CD14-positive monocyte (primary cell): ENCODE measurements at regions not wholly inside any gene's neighbourhood (a gene's known extent, or its start where the extent isn't known, plus 50 kb on each side); places are given as distances from the start of the nearest gene placed in this dataset.

Experiments
- DNase-seq, 3 donors: peaks; one replicate each; pipeline ENCODE4 v3.0.0-alpha.2; 2011 to 2022
- H2AFZ ChIP-seq: 2 replicates; pipeline ENCODE4 v1.6.0; 2012; ENCODE audit warnings: mild to moderate bottlenecking, low read depth, low read length, inconsistent platforms; ENCODE audit not compliant: insufficient read depth, poor library complexity, severe bottlenecking
- H3K27ac ChIP-seq, 2 donors: 1 replicate in 1 of 2; 2 replicates in 1 of 2; pipeline ENCODE4 v1.5.1; 2012 to 2013; ENCODE audit warnings: low read length in 2 of 2, control low read depth in 1 of 2, inconsistent platforms in 1 of 2, low read depth in 1 of 2, mild to moderate bottlenecking in 1 of 2
- H3K27me3 ChIP-seq, 2 donors: one replicate each; pipeline versions ENCODE4 v1.6.0 to v1.6.1; 2011 to 2013; ENCODE audit warnings: low read length in 2 of 2; ENCODE audit not compliant: control insufficient read depth in 2 of 2, insufficient read depth in 2 of 2
- H3K36me3 ChIP-seq, 2 donors: replicated peaks in 1 of 2; 1 replicate in 1 of 2; 2 replicates in 1 of 2; pipeline versions ENCODE4 v1.5.1 to v1.6.1; 2012 to 2013; ENCODE audit warnings: low read length in 2 of 2, control low read depth in 1 of 2, inconsistent platforms in 1 of 2, mild to moderate bottlenecking in 1 of 2; ENCODE audit not compliant: insufficient read depth in 2 of 2, control insufficient read depth in 1 of 2
- H3K4me1 ChIP-seq, 2 donors: 1 replicate in 1 of 2; 2 replicates in 1 of 2; pipeline versions ENCODE4 v1.5.1 to v1.6.1; 2012 to 2013; ENCODE audit warnings: low read length in 2 of 2, control low read depth in 1 of 2, inconsistent platforms in 1 of 2, mild to moderate bottlenecking in 1 of 2, moderate library complexity in 1 of 2; ENCODE audit not compliant: insufficient read depth in 2 of 2, control insufficient read depth in 1 of 2
- H3K4me2 ChIP-seq: replicated peaks from 2 replicates; pipeline ENCODE3; 2012; ENCODE audit warnings: low read length, moderate library complexity, mild to moderate bottlenecking; ENCODE audit not compliant: poor library complexity, severe bottlenecking; ENCODE audit errors: extremely low read depth
- H3K4me3 ChIP-seq, 3 experiments: fragments of 200-600 bp in 1 of 3; sonication (generic) in 1 of 3; replicated peaks in 1 of 3; 1 replicate in 2 of 3; 2 replicates in 1 of 3; pipeline ENCODE4 v1.5.1; 2011 to 2013; ENCODE audit warnings: low read length in 3 of 3, mild to moderate bottlenecking in 3 of 3, control low read depth in 2 of 3, low read depth in 2 of 3, inconsistent platforms in 1 of 3, moderate library complexity in 1 of 3
- H3K79me2 ChIP-seq: 2 replicates; pipeline ENCODE4 v1.6.0; 2012; ENCODE audit warnings: mild to moderate bottlenecking, control low read depth, inconsistent platforms, low read length, moderate library complexity; ENCODE audit not compliant: insufficient read depth
- H3K9ac ChIP-seq: 2 replicates; pipeline ENCODE4 v1.6.0; 2017; ENCODE audit warnings: low read length, mild to moderate bottlenecking; ENCODE audit not compliant: insufficient read depth, poor library complexity, severe bottlenecking
- H3K9me3 ChIP-seq, 2 donors: replicated peaks in 1 of 2; 1 replicate in 1 of 2; 2 replicates in 1 of 2; pipeline versions ENCODE4 v1.5.1 to v1.6.1; 2012 to 2013; ENCODE audit warnings: low read length in 2 of 2, control low read depth in 1 of 2; ENCODE audit not compliant: control insufficient read depth in 1 of 2, insufficient read depth in 1 of 2
- H4K20me1 ChIP-seq: 2 replicates; pipeline ENCODE4 v1.6.0; 2012; ENCODE audit warnings: mild to moderate bottlenecking, low read length, control low read depth, moderate library complexity; ENCODE audit not compliant: insufficient read depth
- H3K27ac Mint-ChIP-seq, 7 donors: one replicate each; pipeline ENCODE4 v1.8.0; 2020; ENCODE audit warnings: mild to moderate bottlenecking in 7 of 7, mixed read lengths in 7 of 7, moderate library complexity in 6 of 7, inconsistent platforms in 2 of 7
- H3K27me3 Mint-ChIP-seq, 3 donors: one replicate each; pipeline ENCODE4 v1.8.0; 2021 to 2022; ENCODE audit warnings: low read depth in 3 of 3, mild to moderate bottlenecking in 3 of 3, mixed read lengths in 3 of 3, moderate library complexity in 3 of 3, inconsistent platforms in 1 of 3
- H3K36me3 Mint-ChIP-seq, 2 donors: one replicate each; pipeline ENCODE4 v1.8.0; 2020; ENCODE audit warnings: mixed read lengths in 2 of 2, inconsistent platforms in 1 of 2, mild to moderate bottlenecking in 1 of 2
- H3K4me1 Mint-ChIP-seq: one replicate; pipeline ENCODE4 v1.8.0; 2020; ENCODE audit warnings: mild to moderate bottlenecking, mixed read lengths
- H3K4me3 Mint-ChIP-seq, 2 donors: one replicate each; pipeline ENCODE4 v1.8.0; 2020; ENCODE audit warnings: mild to moderate bottlenecking in 2 of 2, mixed read lengths in 2 of 2, moderate library complexity in 1 of 2
- H3K9me3 Mint-ChIP-seq, 7 donors: one replicate each; pipeline ENCODE4 v1.8.0; 2020 to 2022; ENCODE audit warnings: mixed read lengths in 7 of 7, mild to moderate bottlenecking in 6 of 7, moderate library complexity in 6 of 7, inconsistent platforms in 2 of 7
- CTCF ChIP-seq: fragments of 200-600 bp; IDR thresholded peaks from one replicate; pipeline ENCODE4 v1.8.0; 2022; ENCODE audit warnings: antibody characterized with exemption, mild to moderate bottlenecking
- WGBS: methylation state at CpG from one replicate; pipeline ENCODE4 v1.1.5; 2013; ENCODE audit warnings: missing lambda C conversion rate; ENCODE audit not compliant: insufficient coverage; 5-methylcytosine and 5-hydroxymethylcytosine counted together
- intact Hi-C, 2 donors: fragments of 100-400 bp; cut with micrococcal nuclease; formaldehyde crosslinking; loops; one replicate each; pipeline versions ENCODE4 v1.15.0 to v1.15.1; 2023

DNA sequence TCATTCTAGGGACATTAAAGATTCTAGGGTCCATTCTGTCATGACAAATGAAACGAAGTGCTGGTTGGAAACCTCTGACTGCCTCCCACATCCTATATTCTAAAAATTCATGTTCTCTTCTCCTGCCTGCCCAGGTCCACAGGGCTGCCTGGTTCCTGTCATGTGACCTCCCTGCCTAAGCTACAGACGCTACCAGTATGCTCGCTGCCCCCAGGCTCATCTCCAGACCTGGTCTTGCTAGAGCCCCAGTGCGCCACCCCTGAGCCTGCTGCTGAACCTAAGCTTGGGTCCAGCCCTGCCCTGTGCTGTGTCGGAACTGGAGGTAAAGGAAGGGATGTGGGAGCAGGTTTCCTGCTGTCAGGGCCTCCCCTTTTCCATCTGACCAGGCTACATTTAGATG, 231.6 kb upstream of the CDH5 start:
- peaks cover 12 to 16% (median 12%) of the 10 kb centered on the region in 3 donors for H3K27me3 Mint-ChIP-seq
- H3K27ac Mint-ChIP-seq = no peak overlapping the region
- peaks cover 14% of the 10 kb centered on the region for H3K4me1 Mint-ChIP-seq
- Histone ChIP-seq H3K79me2 (no peaks in the 10 kb centered on the region), H3K27ac (no peak overlapping the region), H2AFZ (no peak overlapping the region), H3K9ac (no peak overlapping the region), H3K4me2 (no peak overlapping the region), H3K36me3 (no peaks in the 10 kb centered on the region), H3K4me1 (no peaks in the 10 kb centered on the region), H3K4me3 (no peak overlapping the region), H3K27me3 (no peaks in the 10 kb centered on the region), H4K20me1 (no peaks in the 10 kb centered on the region), H3K9me3 (no peaks in the 10 kb centered on the region)
- DNase-seq = no peak
- H3K36me3 Mint-ChIP-seq = no peaks in the 10 kb centered on the region
- 63% methylated on average over 4 of the region's 5 CpGs for WGBS
- H3K9me3 Mint-ChIP-seq = no peaks in the 10 kb centered on the region
- no peak for TF ChIP-seq CTCF
- intact Hi-C loops = no loop called here
- no peak overlapping the region for H3K4me3 Mint-ChIP-seq

DNA sequence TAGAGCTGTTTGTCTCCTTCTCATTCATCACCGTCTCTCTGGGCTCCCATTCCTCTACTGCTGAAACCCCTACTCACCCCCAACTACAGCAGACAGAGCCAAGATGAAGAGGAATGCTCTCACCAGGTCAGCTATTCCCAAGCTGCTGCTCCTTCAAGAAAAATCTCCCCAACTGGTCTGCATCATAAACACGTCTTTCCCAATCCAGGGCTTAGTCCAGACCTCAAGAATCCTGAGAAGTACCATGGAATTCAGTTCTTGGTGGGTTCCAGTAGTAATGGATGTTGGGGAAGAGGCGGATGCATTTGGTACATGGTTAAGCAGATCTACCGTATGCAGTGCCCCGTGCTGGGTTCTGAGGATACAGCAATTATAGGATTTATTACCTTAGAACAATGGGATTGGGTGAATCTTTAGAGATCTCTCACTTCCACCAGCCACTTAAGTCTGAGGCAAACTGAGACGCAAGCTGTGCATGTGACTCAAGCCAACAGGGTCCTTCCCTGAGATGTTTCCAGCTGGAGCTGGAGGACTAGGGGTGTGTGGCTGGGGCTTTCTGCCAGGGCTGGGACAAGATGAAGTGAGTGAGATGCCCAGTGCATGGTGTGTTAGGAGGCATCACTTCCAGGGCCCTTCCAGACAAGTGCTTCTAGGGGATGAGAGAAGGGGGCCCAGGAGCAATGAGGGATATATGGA, 232.7 kb upstream of the CDH5 start:
- Histone ChIP-seq H3K9ac (no peak overlapping the region), H3K36me3 (no peaks in the 10 kb centered on the region), H2AFZ (no peak overlapping the region), H3K4me1 (no peaks in the 10 kb centered on the region), H3K9me3 (no peaks in the 10 kb centered on the region), H3K27ac (no peak overlapping the region), H3K79me2 (no peaks in the 10 kb centered on the region), H3K4me3 (no peak overlapping the region), H3K4me2 (no peak overlapping the region), H4K20me1 (no peaks in the 10 kb centered on the region), H3K27me3 (peaks cover 5% of the 10 kb centered on the region in 2 donors)
- Mint-ChIP-seq H3K9me3 (no peaks in the 10 kb centered on the region), H3K27me3 (peaks cover 15 to 24% (median 17%) of the 10 kb centered on the region in 3 donors), H3K27ac (no peak overlapping the region), H3K4me3 (no peak overlapping the region), H3K4me1 (peaks cover 7% of the 10 kb centered on the region), H3K36me3 (no peaks in the 10 kb centered on the region)
- no peak for DNase-seq
- 100% methylated on average over 2 of the region's 6 CpGs for WGBS
- TF ChIP-seq CTCF = no peak
- intact Hi-C loops = no loop called here
